GM19023 (cell line): ENCODE measurements at regions not wholly inside any gene's neighbourhood (a gene's known extent, or its start where the extent isn't known, plus 50 kb on each side); places are given as distances from the start of the nearest gene placed in this dataset.
"Not testable (repeated sequence)": the region's sequence is repeated elsewhere in the genome, so short reads cannot be mapped to it uniquely, and the experiment has no call there.

Source experiments
- ATAC-seq: cut with Tn5 transposase; IDR thresholded peaks from one replicate; pipeline ENCODE4 v1.9.1; 2021; ENCODE audit warnings: mild to moderate bottlenecking, moderate library complexity; ENCODE audit not compliant: unreplicated experiment

- ATAC-seq: peak; percentile 25
These were observed 109.2 kb upstream of the TMEM170B start for GRCh38 chr6:11428371-11428770.

GRCh38 chr6:11427723-11428245 is 109.8 kb upstream of the TMEM170B start:
- ATAC-seq: no peak

- no peak for ATAC-seq
These were observed 110.3 kb upstream of the TMEM170B start for GRCh38 chr6:11427091-11427722.

GRCh38 chr6:11426571-11426970 is 111.0 kb upstream of the TMEM170B start:
- no peak for ATAC-seq

GRCh38 chr6:11425876-11426275 is 111.7 kb upstream of the TMEM170B start:
- ATAC-seq: no peak

- ATAC-seq: no peak
These were observed 112.1 kb upstream of the TMEM170B start for GRCh38 chr6:11425431-11425871.

- no peak for ATAC-seq
These were observed 113.0 kb upstream of the TMEM170B start for GRCh38 chr6:11424395-11425034.

GRCh38 chr6:11423667-11424066 is 113.9 kb upstream of the TMEM170B start:
- ATAC-seq: no peak

GRCh38 chr6:11423072-11423471 is 114.5 kb upstream of the TMEM170B start:
- no peak for ATAC-seq

- ATAC-seq: no peak
These were observed 117.6 kb upstream of the TMEM170B start for GRCh38 chr6:11419763-11420453.

- ATAC-seq: no peak
These were observed 119.2 kb upstream of the TMEM170B start for GRCh38 chr6:11418290-11418905.

GRCh38 chr6:11416936-11417576 is 120.5 kb upstream of the TMEM170B start:
- ATAC-seq: no peak

GRCh38 chr6:11416099-11416935 is 121.2 kb upstream of the TMEM170B start:
- ATAC-seq: not testable (repeated sequence)

- ATAC-seq: no peak
These were observed 122.0 kb upstream of the TMEM170B start for GRCh38 chr6:11415557-11415956.

GRCh38 chr6:11414176-11414963 is 123.2 kb upstream of the TMEM170B start:
- ATAC-seq: no peak

GRCh38 chr6:11413728-11414127 is 123.8 kb upstream of the TMEM170B start:
- ATAC-seq: no peak

- no peak for ATAC-seq
These were observed 124.3 kb upstream of the TMEM170B start for GRCh38 chr6:11413117-11413687.

GRCh38 chr6:11412616-11413015 is 124.9 kb upstream of the TMEM170B start:
- ATAC-seq: no peak

GRCh38 chr6:11412011-11412424 is 125.5 kb upstream of the TMEM170B start:
- no peak for ATAC-seq
